GM18505 (cell line): ENCODE measurements at regions not wholly inside any gene's neighbourhood (a gene's known extent, or its start where the extent isn't known, plus 50 kb on each side); places are given as distances from the start of the nearest gene placed in this dataset.

ENCODE experiments used
- ATAC-seq: cut with Tn5 transposase; IDR thresholded peaks from one replicate; pipeline ENCODE4 v1.9.1; 2021; ENCODE audit not compliant: unreplicated experiment
- POLR2A ChIP-seq: IDR thresholded peaks from 4 replicates; pipeline ENCODE4 v1.6.1; 2011; ENCODE audit warnings: borderline replicate concordance; ENCODE audit not compliant: insufficient read depth, insufficient read length; ENCODE audit errors: extremely low read depth

DNA sequence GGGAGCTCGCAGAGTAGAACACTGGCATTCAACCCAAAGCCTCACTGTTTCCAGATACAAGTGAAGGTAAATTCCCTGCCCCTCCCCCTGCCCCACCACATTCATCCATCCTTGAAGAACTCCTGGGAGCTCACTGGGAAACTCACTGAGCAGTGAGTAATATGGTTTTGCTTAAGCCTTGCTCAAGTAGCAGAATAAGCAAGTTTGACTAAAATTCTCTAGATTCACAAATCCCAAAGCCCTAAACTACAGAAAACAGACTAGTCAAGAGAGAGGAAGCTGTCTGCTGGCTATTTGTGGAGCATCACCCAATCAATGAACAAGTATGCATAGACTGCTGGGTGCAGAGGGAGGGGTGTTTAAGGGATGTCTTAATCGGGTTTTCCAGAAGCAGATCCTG lies 82.1 kb downstream of the UNC5CL start:
- TF ChIP-seq POLR2A: no peak
- no peak for ATAC-seq

DNA sequence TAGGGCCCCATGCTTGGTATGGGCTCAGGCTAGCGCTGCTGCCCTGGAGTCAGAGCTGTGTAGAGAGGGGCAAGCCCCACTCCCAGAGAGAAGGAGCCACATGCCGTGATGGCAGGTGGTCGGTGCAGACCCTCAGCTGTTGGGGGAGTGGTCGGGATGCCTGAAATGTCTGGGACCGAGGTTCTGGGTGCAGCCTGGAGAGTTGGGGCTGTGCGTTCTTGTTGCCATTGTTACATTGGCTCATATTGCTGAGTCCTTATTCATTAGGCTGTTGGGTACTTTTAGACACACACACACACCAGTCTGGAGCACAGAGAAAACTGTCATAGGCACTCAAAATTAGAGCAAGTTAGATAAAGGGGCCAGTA lies 83.9 kb downstream of the UNC5CL start:
- no peak for ATAC-seq
- TF ChIP-seq POLR2A: no peak

DNA sequence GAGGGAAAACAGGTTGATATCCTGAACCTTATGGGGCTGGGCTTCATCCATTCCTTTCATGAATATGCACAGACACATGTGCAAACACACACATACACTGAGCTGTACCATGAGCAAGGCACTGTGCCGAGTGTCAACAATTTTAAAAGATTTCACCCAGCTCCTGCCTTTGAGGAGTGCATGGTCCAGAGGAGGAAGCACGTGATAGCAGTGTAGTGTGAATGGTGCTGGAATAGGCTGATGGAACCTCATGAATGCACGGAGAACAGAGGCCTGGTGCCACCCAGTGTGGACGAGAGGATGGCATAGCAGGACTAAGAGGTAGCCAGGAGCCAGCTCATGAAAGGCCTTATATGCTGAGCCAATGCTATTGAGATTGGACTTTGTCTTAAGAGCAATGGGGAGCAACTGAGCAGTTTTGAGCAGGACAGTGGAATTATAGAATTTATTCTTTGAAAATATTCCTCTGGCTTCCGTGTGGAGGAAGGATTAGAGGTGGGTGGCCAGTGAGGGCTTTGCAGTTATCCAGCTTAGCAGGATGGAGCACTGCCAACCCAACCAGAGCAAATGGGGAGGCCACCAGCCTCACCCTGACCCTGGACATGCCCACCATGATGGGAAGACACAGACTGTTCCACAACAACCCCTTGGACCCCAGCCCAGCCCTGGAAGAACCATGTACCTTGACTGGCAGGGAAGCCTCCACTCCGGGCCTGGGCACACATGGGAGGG lies 84.4 kb downstream of the UNC5CL start:
- ATAC-seq: no peak
- no peak for TF ChIP-seq POLR2A

DNA sequence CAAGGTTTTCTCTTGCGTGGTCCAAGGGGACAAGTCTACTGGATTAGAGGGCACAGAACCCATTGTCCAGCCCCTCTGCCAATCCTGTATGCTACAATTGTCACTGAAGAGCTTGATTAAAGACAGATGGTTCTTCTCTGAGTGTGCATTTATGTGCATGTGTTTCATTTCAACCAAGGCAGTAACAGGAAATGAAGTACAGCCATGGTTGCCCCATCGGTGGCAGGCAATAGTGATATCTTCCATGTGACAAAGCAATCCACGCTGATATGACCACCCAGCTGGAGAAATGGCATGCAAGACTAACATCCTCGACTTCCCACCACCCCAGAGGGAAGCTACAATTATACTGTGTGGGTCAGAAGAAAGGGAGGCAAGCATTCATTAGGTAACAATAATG lies 85.5 kb downstream of the UNC5CL start:
- TF ChIP-seq POLR2A: no peak
- ATAC-seq: no peak

DNA sequence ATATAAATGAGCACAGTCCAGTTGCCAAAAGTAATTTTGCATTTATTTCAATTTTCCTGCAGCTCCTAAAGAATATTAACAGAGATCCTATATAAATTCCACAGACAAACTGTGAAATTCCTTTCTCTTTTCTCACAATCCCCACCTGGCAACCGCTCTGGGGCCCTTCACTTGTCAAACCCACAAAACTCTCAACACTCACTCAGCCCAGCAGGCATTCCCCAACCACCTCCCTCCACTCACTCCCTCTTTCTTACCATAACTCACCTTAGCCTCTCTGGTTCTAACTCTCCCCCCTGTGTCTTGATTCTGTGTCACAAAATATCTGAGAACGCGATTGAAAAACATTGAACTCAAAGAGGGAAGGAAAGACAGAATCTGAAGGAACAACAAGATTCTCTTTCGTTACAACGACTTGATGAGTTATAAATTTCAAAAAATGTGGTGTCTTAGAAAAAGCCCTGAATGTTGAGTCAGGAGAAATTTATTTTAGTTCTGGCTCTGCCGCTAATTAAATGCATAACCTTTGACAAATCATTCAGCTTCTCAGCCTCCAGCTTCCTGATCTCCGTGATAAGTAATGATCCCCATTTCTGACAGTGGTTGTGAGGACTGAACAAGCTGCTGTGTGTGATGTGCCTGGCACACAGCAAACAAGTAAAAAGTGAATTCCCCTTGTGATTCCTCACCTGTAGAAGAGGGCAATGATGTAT lies 87.9 kb downstream of the UNC5CL start:
- ATAC-seq: no peak
- TF ChIP-seq POLR2A: no peak

DNA sequence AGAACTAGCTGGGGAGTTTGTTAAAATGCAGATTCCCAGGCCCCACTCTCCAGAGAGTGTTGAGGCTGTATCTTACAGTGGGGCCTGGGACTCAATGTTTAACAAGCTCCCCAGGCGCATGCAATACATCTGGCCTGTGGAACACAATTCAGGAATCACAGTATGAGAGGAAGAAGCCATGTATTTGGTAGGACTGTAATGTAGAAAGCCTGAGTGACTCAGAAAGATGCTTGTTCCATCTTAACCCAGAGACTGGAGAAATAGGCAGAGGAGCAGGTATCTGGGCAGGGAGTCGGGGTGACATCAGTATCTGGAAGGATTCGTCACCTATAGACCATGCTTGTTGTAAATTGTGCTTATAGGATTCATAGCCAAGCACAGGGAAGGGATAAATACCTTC lies 90.5 kb downstream of the UNC5CL start:
- no peak for ATAC-seq
- TF ChIP-seq POLR2A: no peak

DNA sequence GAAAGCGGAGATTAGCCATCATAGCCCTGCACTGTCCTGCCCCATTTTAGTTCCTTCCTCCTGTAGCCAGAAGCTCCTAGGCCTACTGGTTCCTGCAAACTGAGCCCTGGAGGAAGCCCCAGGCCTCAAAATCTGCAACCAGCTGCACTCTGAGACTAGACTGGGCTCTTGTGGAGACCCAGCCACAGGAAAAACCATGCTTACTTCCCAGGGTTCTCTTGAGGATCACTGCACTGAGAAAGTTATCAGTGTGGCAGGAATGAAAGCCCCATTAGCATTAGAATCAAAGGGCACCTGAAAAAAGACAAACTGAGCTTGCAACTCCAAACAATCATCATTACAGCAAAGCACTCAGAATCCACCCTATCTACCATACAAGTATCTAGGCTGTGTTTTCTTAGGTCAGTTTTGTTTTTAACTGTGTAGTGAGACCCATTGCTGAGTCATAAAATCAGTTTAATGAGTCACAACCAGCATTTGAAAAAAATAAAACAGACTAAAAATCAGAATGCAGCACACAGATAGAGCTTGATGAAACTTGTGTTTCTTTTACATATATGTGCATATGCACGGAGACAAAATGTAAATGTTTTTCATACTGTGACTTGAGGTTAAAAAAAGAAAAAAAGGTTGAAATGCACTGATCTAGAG lies 91.0 kb downstream of the UNC5CL start:
- ATAC-seq: no peak
- TF ChIP-seq POLR2A: no peak

DNA sequence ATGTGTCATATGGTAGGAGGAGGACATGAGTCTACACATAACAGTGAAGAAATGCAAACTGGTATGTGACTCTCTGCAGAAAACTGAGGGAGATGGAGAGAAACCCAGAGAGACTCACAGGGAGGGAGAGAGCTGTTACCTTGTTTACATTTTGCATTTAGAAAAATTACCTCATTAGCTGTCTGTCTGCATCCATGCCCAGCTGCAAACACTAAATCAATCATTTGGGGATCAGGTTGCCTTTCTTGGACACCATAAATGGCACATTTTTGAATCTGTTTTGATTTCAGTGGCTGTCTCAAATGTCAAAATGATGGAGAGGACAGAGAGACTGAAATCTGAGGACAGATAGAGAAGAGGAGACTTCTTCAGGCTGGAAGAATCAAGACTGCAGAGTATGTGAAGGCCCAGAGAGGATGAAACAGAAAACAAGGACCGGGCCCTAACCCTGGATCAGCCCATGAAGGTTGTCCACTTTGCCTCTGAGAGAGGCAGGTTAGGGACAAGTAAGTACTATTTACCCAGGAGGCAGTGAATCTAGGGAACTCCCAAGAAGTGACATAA lies 92.2 kb downstream of the UNC5CL start:
- no peak for TF ChIP-seq POLR2A
- no peak for ATAC-seq

DNA sequence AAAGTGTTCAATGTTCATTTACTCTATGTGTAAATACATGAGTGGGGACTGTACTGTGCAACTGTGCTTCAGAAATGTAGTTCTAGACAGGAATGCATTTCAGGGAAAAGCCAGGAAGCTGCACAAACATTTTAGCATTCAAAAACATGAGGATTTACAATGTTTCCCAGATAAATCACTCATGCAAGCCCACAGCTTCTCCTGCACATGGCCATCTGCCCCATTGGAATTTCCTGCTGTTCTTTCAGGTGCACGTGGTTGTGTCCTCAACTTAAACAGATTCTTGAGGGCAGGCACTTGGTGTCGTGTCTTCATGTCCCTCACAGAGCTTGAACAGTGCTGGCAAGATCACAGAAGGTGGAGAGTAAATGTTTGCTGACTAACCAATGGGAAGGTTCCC lies 101.5 kb downstream of the UNC5CL start:
- no peak for TF ChIP-seq POLR2A
- no peak for ATAC-seq

DNA sequence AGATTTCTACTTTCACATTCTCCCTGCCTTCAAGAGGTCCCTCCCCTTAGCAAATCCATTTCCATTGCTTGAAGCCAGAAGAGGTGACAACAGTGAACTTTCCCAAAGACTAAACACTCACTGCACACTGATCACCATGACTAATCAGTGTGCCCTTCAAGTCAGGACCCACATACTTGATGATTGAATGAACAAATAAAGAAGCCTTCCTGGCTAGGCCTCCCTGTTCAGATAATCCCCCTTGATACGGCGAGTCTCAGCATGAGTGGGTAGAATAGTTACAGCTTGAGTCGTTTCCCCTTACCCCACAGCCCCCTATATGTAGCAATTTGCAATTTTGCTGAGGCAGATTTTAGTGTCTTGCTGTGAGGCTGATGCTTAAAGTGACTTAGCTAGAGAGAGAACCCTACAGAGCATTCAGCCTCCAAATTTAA lies 102.2 kb downstream of the UNC5CL start:
- ATAC-seq: no peak
- no peak for TF ChIP-seq POLR2A

DNA sequence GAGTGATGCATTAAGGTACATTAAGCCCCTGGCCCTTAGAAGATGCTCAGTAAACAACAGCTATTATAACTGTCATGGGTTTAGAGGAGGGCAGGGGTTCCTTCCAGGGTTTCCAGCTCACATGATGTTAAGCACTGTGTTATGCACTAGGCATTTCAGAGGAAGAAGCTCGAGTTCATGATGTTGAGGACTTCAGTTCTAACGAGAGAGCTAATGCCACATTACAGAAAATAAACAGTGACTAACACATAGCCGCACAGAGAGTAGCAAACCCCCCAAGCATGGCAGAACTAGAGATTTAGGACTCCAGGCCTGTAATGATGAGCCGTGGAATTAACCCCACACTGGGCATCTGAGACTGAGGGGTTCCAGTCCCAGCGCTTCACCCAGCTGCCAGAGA lies 105.2 kb downstream of the UNC5CL start:
- no peak for ATAC-seq
- TF ChIP-seq POLR2A: no peak

DNA sequence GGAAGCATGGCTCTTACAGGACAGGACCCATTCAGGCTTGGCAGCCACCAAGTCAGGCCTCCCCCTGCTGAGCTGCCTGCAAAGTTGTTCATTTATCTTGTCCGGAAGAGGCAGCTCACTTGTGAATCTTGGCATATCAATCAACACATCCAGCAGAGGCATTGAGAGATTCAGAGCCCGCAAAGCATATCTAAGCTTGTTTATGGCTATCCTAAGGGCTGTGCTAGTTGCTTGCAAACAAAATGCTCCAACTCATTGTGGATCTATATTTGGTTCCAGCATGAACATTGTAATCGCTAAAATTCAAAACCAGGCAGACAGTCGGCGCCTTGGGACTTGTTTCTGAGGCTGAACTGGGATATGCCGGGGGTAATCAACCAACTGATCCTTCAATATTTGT lies 106.1 kb downstream of the UNC5CL start:
- no peak for ATAC-seq
- no peak for TF ChIP-seq POLR2A

DNA sequence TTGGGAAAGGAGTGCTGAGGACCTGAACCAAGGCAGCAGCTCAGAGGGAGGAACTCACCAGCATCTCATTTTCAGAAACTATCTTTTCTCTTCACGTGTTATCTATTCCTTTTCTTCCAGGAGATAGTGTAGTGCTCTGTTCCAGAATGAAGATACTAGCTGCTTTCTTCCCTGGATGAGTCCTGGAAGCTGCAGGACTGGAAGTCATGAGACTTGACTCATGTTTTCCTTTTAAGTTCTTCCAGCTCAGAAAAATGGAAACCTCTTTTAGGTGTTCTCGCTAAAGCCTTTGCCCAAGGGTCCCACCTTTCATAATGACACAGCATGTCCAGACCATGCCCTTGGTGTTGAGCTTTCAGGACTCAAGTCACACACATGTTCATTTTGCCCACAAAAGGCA lies 106.7 kb downstream of the UNC5CL start:
- ATAC-seq: no peak
- no peak for TF ChIP-seq POLR2A

DNA sequence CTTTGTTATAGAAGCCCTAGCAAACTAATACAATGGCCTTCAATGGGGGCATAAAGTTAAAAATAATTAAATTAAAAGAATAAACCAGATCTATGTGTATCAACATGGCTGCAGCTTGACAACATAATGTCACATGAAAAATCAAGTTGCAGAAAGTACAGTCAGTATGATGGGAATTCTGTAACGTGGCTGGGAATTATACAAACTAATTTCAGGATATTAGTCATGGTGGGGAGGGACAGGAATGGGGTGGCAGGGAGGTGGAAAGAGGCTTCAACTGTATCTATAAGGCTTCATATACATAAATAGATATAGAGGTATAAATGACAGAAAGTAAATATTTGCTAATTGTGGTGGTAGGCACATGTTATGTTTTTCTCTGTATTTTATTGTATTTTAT lies 107.1 kb downstream of the UNC5CL start:
- TF ChIP-seq POLR2A: no peak
- no peak for ATAC-seq
